IMR-90 (cell line): ENCODE measurements at regions not wholly inside any gene's neighbourhood (a gene's known extent, or its start where the extent isn't known, plus 50 kb on each side); places are given as distances from the start of the nearest gene placed in this dataset.

ENCODE experiments used
- BHLHE40 ChIP-seq: fragments of 150-350 bp; IDR thresholded peaks from 2 replicates; pipeline ENCODE4 v1.6.1; 2016; ENCODE audit warnings: mild to moderate bottlenecking, low read depth, low read length
- CEBPB ChIP-seq: IDR thresholded peaks from 2 replicates; pipeline ENCODE4 v1.6.1; 2012; ENCODE audit warnings: low read depth, low read length, improper control_type of control experiment
- CHD1 ChIP-seq: IDR thresholded peaks from 2 replicates; pipeline ENCODE4 v1.6.1; 2012; ENCODE audit warnings: low read depth, low read length, improper control_type of control experiment
- CTCF ChIP-seq: conservative IDR thresholded peaks from 2 replicates; pipeline ENCODE4 v1.5.1; 2012; ENCODE audit warnings: mild to moderate bottlenecking, low read depth, low read length, improper control_type of control experiment
- ELK1 ChIP-seq: fragments of 150-350 bp; IDR thresholded peaks from 2 replicates; pipeline ENCODE4 v1.6.1; 2016; ENCODE audit warnings: low read depth, mild to moderate bottlenecking, low read length, moderate library complexity, borderline replicate concordance
- MAZ ChIP-seq: IDR thresholded peaks from 2 replicates; pipeline ENCODE4 v1.6.1; 2012; ENCODE audit warnings: low read depth, mild to moderate bottlenecking, low read length, improper control_type of control experiment, moderate library complexity, borderline replicate concordance
- MXI1 ChIP-seq: IDR thresholded peaks from 2 replicates; pipeline ENCODE4 v1.6.1; 2012; ENCODE audit warnings: low read depth, mild to moderate bottlenecking, low read length, moderate library complexity, borderline replicate concordance
- NFE2L2 ChIP-seq: fragments of 150-350 bp; IDR thresholded peaks from 2 replicates; pipeline ENCODE4 v1.6.1; 2016; ENCODE audit warnings: low read depth, mild to moderate bottlenecking, low read length
- POLR2A ChIP-seq: IDR thresholded peaks from 2 replicates; pipeline ENCODE4 v1.6.1; 2012; ENCODE audit warnings: mild to moderate bottlenecking, low read depth, low read length
- RAD21 ChIP-seq: IDR thresholded peaks from 2 replicates; pipeline ENCODE4 v1.6.1; 2012; ENCODE audit warnings: low read length, improper control_type of control experiment
- RCOR1 ChIP-seq: IDR thresholded peaks from 2 replicates; pipeline ENCODE4 v1.6.1; 2012; ENCODE audit warnings: mild to moderate bottlenecking, low read length, improper control_type of control experiment; ENCODE audit not compliant: insufficient replicate concordance
- USF2 ChIP-seq: fragments of 150-350 bp; IDR thresholded peaks from 2 replicates; pipeline ENCODE4 v1.6.1; 2017; ENCODE audit warnings: mild to moderate bottlenecking, antibody characterized with exemption, low read length, low read depth

GRCh38 chr13:76542176-76542575 is 344.0 kb downstream of the KCTD12 start:
- TF ChIP-seq CTCF: no peak
- no peak for TF ChIP-seq CHD1
- TF ChIP-seq POLR2A: no peak
- TF ChIP-seq RAD21: no peak
- TF ChIP-seq RCOR1: no peak
- no peak for TF ChIP-seq BHLHE40
- TF ChIP-seq USF2: no peak
- TF ChIP-seq ELK1: no peak
- TF ChIP-seq NFE2L2: no peak
- no peak for TF ChIP-seq CEBPB
- TF ChIP-seq MXI1: no peak
- TF ChIP-seq MAZ: no peak
